ENCODE measurements at regions not wholly inside any gene's neighbourhood (a gene's known extent, or its start where the extent isn't known, plus 50 kb on each side); places are given as distances from the start of the nearest gene placed in this dataset.
"Not testable (repeated sequence)": the region's sequence is repeated elsewhere in the genome, so short reads cannot be mapped to it uniquely, and the experiment has no call there.

- DNase-seq: no peak
Measured at GRCh38 chr1:227508431-227508830, 54.9 kb upstream of the ZNF678 start.

DNA sequence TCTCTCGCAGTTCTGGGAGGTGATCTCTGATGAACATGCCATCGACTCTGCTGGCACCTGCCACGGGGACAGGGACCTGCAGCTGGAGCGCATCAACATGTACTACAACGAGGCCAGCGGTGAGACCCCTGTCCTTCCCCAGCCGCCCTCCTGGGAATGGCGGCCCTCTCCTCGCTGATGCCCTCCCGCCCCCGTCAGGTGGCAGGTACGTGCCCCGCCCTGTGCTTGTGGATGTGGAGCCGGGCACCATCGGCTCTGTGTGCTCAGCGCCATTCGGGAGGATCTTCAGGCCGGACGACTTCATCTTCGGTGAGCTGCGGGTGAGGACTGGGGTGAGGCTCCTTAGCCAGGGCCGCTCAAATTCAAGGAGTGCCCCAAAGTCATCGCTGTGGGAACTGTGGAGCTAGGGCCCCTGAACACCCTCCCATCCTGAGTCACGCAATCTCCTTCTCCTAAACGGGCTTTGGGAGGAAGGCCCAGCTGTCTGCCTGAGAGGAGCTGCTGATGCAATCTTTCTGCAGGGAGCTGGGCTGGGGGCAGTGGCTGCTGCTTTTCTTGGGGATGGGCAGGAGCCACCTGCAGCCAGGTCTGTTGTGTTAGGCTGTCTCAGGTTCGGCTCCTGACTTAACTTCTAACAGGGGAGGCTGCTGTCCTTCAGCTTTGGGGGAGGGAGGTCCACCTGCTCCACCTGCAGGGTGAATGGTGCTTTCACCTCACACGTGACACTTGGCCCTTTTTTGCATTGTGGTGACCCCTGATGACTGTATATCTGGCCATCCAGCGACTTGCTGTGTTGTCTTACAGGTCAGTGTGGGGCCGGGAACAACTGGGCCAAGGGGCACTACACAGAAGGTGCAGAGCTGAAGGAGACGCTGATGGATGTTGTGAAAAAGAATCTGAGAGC, 56.6 kb upstream of the ZNF678 start:
- not testable (repeated sequence) for DNase-seq

GRCh38 chr1:227496045-227496444, 67.3 kb upstream of the ZNF678 start:
- DNase-seq: not testable (repeated sequence)

DNA sequence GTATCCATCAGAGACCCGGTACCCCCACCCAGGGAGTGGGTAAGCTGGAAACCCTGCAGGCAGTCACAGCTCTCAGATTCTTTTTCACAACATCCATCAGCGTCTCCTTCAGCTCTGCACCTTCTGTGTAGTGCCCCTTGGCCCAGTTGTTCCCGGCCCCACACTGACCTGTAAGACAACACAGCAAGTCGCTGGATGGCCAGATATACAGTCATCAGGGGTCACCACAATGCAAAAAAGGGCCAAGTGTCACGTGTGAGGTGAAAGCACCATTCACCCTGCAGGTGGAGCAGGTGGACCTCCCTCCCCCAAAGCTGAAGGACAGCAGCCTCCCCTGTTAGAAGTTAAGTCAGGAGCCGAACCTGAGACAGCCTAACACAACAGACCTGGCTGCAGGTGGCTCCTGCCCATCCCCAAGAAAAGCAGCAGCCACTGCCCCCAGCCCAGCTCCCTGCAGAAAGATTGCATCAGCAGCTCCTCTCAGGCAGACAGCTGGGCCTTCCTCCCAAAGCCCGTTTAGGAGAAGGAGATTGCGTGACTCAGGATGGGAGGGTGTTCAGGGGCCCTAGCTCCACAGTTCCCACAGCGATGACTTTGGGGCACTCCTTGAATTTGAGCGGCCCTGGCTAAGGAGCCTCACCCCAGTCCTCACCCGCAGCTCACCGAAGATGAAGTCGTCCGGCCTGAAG, 69.3 kb upstream of the ZNF678 start:
- DNase-seq: not testable (repeated sequence)

GRCh38 chr1:227490478-227490877, 72.9 kb upstream of the ZNF678 start:
- DNase-seq: no peak

- DNase-seq: no peak
Measured at GRCh38 chr1:227490001-227490400, 73.4 kb upstream of the ZNF678 start.

- DNase-seq: no peak
Measured at GRCh38 chr1:227489572-227489971, 73.8 kb upstream of the ZNF678 start.

- DNase-seq: no peak
Measured at GRCh38 chr1:227487606-227488005, 75.8 kb upstream of the ZNF678 start.

DNA sequence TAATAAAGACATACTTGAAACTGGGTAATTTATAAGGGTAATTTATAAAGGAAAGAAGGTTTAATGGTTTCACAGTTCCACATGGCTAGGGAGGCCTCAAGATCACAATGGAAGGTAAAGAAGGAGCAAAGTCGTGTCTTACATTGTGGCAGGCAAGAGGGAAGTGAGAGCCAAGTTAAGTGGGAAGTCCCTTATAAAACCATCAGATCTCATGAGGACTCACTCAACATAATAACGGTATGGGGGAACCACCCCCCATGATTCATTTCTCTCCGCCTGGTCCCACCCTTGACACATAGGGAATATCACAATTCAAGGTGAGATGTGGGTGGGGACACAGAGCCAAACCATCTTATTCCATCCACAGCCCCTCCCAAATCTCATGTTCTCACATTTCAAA, 76.8 kb upstream of the ZNF678 start:
- DNase-seq: no peak

- DNase-seq: no peak
Measured at GRCh38 chr1:227482023-227482299, 81.4 kb upstream of the ZNF678 start.

- DNase-seq: not testable (repeated sequence)
Measured at GRCh38 chr1:227474072-227474471, 89.3 kb upstream of the ZNF678 start.

- no peak for DNase-seq
Measured at GRCh38 chr1:227472772-227473171, 90.6 kb upstream of the ZNF678 start.

DNA sequence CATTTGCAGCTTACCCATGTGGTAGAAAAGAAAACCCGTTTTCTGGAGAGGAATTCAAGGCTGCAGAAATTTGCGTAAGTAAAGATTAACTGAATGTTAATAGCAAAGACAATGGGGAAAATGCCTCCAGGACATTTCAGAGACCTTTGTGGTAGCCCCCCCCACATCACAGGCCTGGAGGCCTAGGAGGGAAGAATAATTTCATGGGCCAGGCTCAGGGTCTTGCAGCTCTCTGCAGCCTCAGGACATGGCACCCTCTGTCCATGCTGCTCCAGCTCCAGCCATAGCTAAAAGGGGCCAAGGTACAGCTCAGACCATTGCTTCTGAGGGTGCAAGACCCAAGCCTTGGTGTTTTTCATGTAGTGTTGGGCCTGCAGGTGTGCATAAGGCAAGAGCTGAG, 92.7 kb upstream of the ZNF678 start:
- no peak for DNase-seq

- DNase-seq: no peak
Measured at GRCh38 chr1:227469708-227470107, 93.6 kb upstream of the ZNF678 start.

DNA sequence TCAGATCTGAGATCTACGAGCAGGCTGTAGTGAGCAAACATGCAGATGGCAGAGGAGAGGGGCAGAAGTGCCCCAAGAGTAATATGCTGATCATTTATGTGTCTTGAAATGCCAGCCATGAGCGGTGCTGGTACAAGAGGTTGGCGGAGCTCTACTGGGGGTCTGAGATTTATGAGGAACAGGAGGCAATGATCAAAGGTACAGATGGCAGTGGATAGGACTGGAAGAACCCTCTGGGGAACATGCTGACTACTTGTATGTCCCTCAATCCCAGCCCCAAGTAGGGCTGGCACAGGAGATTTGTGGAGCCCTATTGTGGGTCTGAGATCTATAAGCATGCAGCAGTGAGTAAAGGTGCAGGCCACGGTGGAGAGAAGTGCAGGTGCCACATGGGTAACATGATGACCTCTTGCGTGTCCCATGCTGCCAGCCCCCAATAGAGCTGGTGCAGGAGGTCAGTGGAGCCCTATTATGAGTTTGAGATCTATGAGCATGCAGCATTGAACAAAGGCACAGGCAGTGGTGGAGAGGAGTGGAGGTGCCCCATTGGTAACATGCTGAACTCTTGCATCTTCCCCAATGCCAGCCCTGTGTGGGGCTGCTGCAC, 97.2 kb upstream of the ZNF678 start:
- DNase-seq: no peak

- no peak for DNase-seq
Measured at GRCh38 chr1:227465256-227465655, 98.1 kb upstream of the ZNF678 start.

- DNase-seq: no peak
Measured at GRCh38 chr1:227459977-227460376, 103.4 kb upstream of the ZNF678 start.

- DNase-seq: no peak
Measured at GRCh38 chr1:227459326-227459841, 104.0 kb upstream of the ZNF678 start.

GRCh38 chr1:227454686-227455085, 108.7 kb upstream of the ZNF678 start:
- no peak for DNase-seq

- DNase-seq: no peak
Measured at GRCh38 chr1:227453631-227454355, 109.6 kb upstream of the ZNF678 start.

- DNase-seq: no peak
Measured at GRCh38 chr1:227451954-227452353, 111.4 kb upstream of the ZNF678 start.

DNA sequence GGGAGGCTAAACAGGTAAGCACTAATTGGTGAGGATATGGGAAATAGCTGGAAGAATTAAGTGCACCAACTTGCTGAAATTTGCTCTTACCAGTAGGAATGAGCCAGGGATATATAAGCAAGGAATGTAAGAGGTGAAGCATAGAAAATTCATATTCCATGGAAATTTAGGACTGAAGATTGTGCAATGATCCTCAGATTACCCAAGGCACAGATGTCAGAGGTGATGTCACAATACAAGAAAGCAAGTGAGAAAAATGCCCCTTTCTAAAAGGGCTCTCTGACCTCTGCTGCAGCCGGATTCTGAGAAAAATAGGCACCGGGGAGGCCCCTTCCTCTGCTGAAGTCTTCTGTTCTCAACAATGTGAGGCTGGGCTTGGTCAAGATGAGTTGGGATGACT, 112.3 kb upstream of the ZNF678 start:
- DNase-seq: no peak

DNA sequence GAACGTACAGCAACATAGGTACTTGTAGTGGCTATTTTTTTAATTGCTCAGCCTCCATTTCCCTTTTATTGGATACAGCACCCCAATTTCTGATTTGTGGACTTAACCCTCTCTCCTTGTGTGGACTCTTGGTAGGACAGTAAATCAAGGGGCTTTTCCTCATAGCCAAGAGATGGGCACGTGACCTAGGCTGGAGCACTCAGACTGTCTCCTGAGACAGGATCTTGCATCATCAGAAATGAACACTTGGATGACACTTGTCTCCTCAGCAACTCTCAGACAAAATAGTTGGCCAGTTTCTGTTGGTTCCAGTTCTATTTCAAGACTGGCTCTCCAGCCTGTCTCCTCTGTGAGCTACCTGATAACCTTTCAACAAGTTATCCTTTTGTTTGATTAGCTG, 112.9 kb upstream of the ZNF678 start:
- no peak for DNase-seq
